H9 (cell line): ENCODE measurements at regions not wholly inside any gene's neighbourhood (a gene's known extent, or its start where the extent isn't known, plus 50 kb on each side); places are given as distances from the start of the nearest gene placed in this dataset.

Experiments used
- DNase-seq: peaks from one replicate; pipeline ENCODE4 v3.0.0-alpha.2; 2017
- H2AFZ ChIP-seq: one replicate; pipeline ENCODE4 v1.6.1; 2013; ENCODE audit warnings: mild to moderate bottlenecking, low read length, control low read depth, moderate library complexity
- H2AK5ac ChIP-seq: 2 replicates; pipeline ENCODE4 v1.6.1; 2013; ENCODE audit warnings: low read length, control low read depth, mixed read lengths; ENCODE audit not compliant: insufficient read length
- H2BK120ac ChIP-seq: one replicate; pipeline ENCODE4 v1.6.1; 2013; ENCODE audit warnings: low read depth, mild to moderate bottlenecking, low read length, control low read depth, inconsistent platforms; ENCODE audit not compliant: poor library complexity, severe bottlenecking
- H2BK12ac ChIP-seq: 2 replicates; pipeline ENCODE4 v1.6.1; 2013; ENCODE audit warnings: low read length, control low read depth, mixed read lengths, low read depth; ENCODE audit not compliant: insufficient read length
- H2BK15ac ChIP-seq: 2 replicates; pipeline ENCODE4 v1.6.1; 2013; ENCODE audit warnings: low read depth, low read length, control low read depth
- H2BK20ac ChIP-seq: one replicate; pipeline ENCODE4 v1.6.1; 2013; ENCODE audit warnings: low read depth, mild to moderate bottlenecking, low read length, control low read depth, inconsistent platforms; ENCODE audit not compliant: poor library complexity, severe bottlenecking
- H2BK5ac ChIP-seq: 2 replicates; pipeline ENCODE4 v1.6.1; 2013; ENCODE audit warnings: low read length, control low read depth, mixed read lengths; ENCODE audit not compliant: insufficient read length
- H3K14ac ChIP-seq: 2 replicates; pipeline ENCODE4 v1.6.1; 2013; ENCODE audit warnings: low read length, control low read depth; ENCODE audit not compliant: insufficient read depth
- H3K18ac ChIP-seq: 2 replicates; pipeline ENCODE4 v1.6.1; 2013; ENCODE audit warnings: low read depth, mild to moderate bottlenecking, mixed read lengths, low read length, control low read depth; ENCODE audit not compliant: insufficient read length
- H3K23ac ChIP-seq: 2 replicates; pipeline ENCODE4 v1.6.1; 2013; ENCODE audit warnings: low read length, control low read depth, mixed read lengths, low read depth; ENCODE audit not compliant: insufficient read length
- H3K23me2 ChIP-seq: 2 replicates; pipeline ENCODE4 v1.6.1; 2013; ENCODE audit warnings: low read depth, mild to moderate bottlenecking, mixed read lengths, low read length, control low read depth; ENCODE audit not compliant: insufficient read length, poor library complexity, severe bottlenecking
- H3K27ac ChIP-seq: 2 replicates; pipeline ENCODE4 v1.5.1; 2013; ENCODE audit warnings: low read length, control low read depth, mixed read lengths, low read depth; ENCODE audit not compliant: insufficient read length
- H3K27me3 ChIP-seq: 2 replicates; pipeline ENCODE4 v1.6.1; 2013; ENCODE audit warnings: low read length, control low read depth, inconsistent platforms; ENCODE audit not compliant: insufficient read depth
- H3K4ac ChIP-seq: 2 replicates; pipeline ENCODE4 v1.6.1; 2013; ENCODE audit warnings: low read depth, mild to moderate bottlenecking, control low read depth, inconsistent platforms, low read length, moderate library complexity
- H3K4me1 ChIP-seq: 2 replicates; pipeline ENCODE4 v1.6.1; 2013; ENCODE audit warnings: low read length, control low read depth, inconsistent platforms; ENCODE audit not compliant: insufficient read depth
- H3K4me2 ChIP-seq: 2 replicates; pipeline ENCODE4 v1.6.1; 2013; ENCODE audit warnings: low read length, control low read depth, mixed read lengths; ENCODE audit not compliant: insufficient read length, insufficient read depth
- H3K56ac ChIP-seq: 2 replicates; pipeline ENCODE4 v1.6.1; 2013; ENCODE audit warnings: low read depth, mild to moderate bottlenecking, mixed read lengths, low read length, control low read depth; ENCODE audit not compliant: insufficient read length
- H3K79me1 ChIP-seq: 2 replicates; pipeline ENCODE4 v1.6.1; 2013; ENCODE audit warnings: low read depth, mild to moderate bottlenecking, moderate library complexity, low read length, control low read depth, inconsistent platforms; ENCODE audit not compliant: insufficient read depth, poor library complexity, severe bottlenecking
- H3K79me2 ChIP-seq: 2 replicates; pipeline ENCODE4 v1.6.1; 2013; ENCODE audit warnings: low read length, control low read depth, inconsistent platforms; ENCODE audit not compliant: insufficient read depth
- H3K9ac ChIP-seq: 2 replicates; pipeline ENCODE4 v1.6.1; 2013; ENCODE audit warnings: low read length, control low read depth, mixed read lengths; ENCODE audit not compliant: insufficient read length; ENCODE audit errors: extremely low read depth
- H3K9me3 ChIP-seq: one replicate; pipeline ENCODE4 v1.6.1; 2013; ENCODE audit warnings: low read depth, low read length, inconsistent platforms; ENCODE audit not compliant: control insufficient read depth
- H3T11ph ChIP-seq: one replicate; pipeline ENCODE4 v1.6.1; 2013; ENCODE audit warnings: mild to moderate bottlenecking, low read length, control low read depth, inconsistent platforms
- H4K20me1 ChIP-seq: one replicate; pipeline ENCODE4 v1.6.1; 2013; ENCODE audit not compliant: control insufficient read depth, insufficient read length, insufficient read depth
- H4K5ac ChIP-seq: 2 replicates; pipeline ENCODE4 v1.6.1; 2013; ENCODE audit warnings: low read depth, mild to moderate bottlenecking, mixed read lengths, low read length, control low read depth; ENCODE audit not compliant: insufficient read length
- H4K8ac ChIP-seq: replicated peaks from 2 replicates; pipeline ENCODE4 v1.6.1; 2013; ENCODE audit warnings: low read length, control low read depth, mixed read lengths, low read depth; ENCODE audit not compliant: insufficient read length
- H4K91ac ChIP-seq: 2 replicates; pipeline ENCODE4 v1.6.1; 2013; ENCODE audit warnings: low read depth, mild to moderate bottlenecking, moderate library complexity, mixed read lengths, low read length, control low read depth; ENCODE audit not compliant: insufficient read length
- H3K27ac Mint-ChIP-seq, 3 experiments: 2 replicates in 2 of 3; 3 replicates in 1 of 3; pipeline ENCODE4 v1.8.0; 2020 to 2021; ENCODE audit warnings: mixed read lengths in 3 of 3, mild to moderate bottlenecking in 1 of 3, moderate library complexity in 1 of 3
- H3K27me3 Mint-ChIP-seq: 2 replicates; pipeline ENCODE4 v1.8.0; 2021; ENCODE audit warnings: low read depth, mild to moderate bottlenecking, moderate library complexity, mixed read lengths
- H3K36me3 Mint-ChIP-seq, 3 experiments: 2 replicates in 2 of 3; 3 replicates in 1 of 3; pipeline ENCODE4 v1.8.0; 2020 to 2021; ENCODE audit warnings: low read depth in 3 of 3, mixed read lengths in 3 of 3; ENCODE audit not compliant: insufficient read depth in 1 of 3
- H3K4me1 Mint-ChIP-seq, 2 experiments: 2 replicates each; pipeline ENCODE4 v1.8.0; 2020; ENCODE audit warnings: mixed read lengths in 2 of 2
- H3K4me3 Mint-ChIP-seq, 2 experiments: 2 replicates in 1 of 2; 3 replicates in 1 of 2; pipeline ENCODE4 v1.8.0; 2020 to 2021; ENCODE audit warnings: mild to moderate bottlenecking in 2 of 2, mixed read lengths in 2 of 2, moderate library complexity in 1 of 2
- H3K9me3 Mint-ChIP-seq, 2 experiments: 2 replicates in 1 of 2; 3 replicates in 1 of 2; pipeline ENCODE4 v1.8.0; 2020; ENCODE audit warnings: mild to moderate bottlenecking in 2 of 2, mixed read lengths in 2 of 2, moderate library complexity in 1 of 2
- CTCF ChIP-seq: fragments of 200-600 bp; sonication (generic); conservative IDR thresholded peaks from 3 replicates; pipeline ENCODE4 v1.8.0; 2021; ENCODE audit warnings: antibody characterized with exemption, mild to moderate bottlenecking
- WGBS: extraction: QIAGEN DNeasy Blood & Tissue Kit; methylation state at CpG from one replicate; pipeline ENCODE4 v1.1.7; 2013; ENCODE audit warnings: missing lambda C conversion rate, low lambda C conversion rate, mixed read lengths; ENCODE audit not compliant: insufficient read length; ENCODE audit errors: extremely low coverage; 5-methylcytosine and 5-hydroxymethylcytosine counted together

DNA sequence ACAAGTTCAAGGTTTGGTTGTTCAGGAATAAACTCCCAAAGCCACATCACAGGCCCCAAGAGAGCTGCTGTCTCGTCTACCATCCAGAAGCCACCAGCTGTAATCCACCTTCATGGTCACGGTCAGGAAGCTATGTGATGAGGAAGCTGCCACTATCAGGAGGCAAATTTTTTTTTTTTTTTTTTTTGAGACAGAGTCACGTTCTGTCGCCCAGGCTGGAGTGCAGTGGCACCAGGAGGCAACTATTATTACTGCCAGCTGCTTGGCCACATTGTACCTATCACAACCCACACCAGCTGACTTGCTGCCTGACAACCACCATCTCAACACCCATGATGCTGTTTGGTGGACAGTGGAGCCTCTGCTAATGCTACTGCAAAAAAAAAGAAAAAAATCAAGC is 124.1 kb downstream of the OMA1 start:
- no peak for DNase-seq
- Histone ChIP-seq H3K79me1 (no peaks in the 10 kb centered on the region), H2BK12ac (no peak overlapping the region), H3K56ac (no peak overlapping the region), H2BK5ac (no peak overlapping the region), H3K9me3 (no peaks in the 10 kb centered on the region), H2BK15ac (no peak overlapping the region), H2BK20ac (no peak overlapping the region), H3K79me2 (no peaks in the 10 kb centered on the region), H3K14ac (no peak overlapping the region), H3K27me3 (no peaks in the 10 kb centered on the region), H3K4ac (no peak overlapping the region), H2AK5ac (no peak overlapping the region), H2AFZ (no peak overlapping the region), H4K91ac (no peak overlapping the region), H2BK120ac (no peak overlapping the region), H3K18ac (no peak overlapping the region), H4K8ac (no peak overlapping the region), H3K27ac (no peak overlapping the region), H3K4me1 (peaks cover 2% of the 10 kb centered on the region; the same call in 1 of the 2 replicates), H3T11ph (no peak overlapping the region), H3K4me2 (no peak overlapping the region), H4K5ac (no peak overlapping the region), H3K23ac (no peak overlapping the region), H3K23me2 (no peaks in the 10 kb centered on the region), H4K20me1 (no peaks in the 10 kb centered on the region), H3K9ac (no peak overlapping the region)
- no CpG with 5 or more reads among the region's 4 CpGs for WGBS
- H3K9me3 Mint-ChIP-seq: no peaks in the 10 kb centered on the region
- no peak overlapping the region for H3K4me3 Mint-ChIP-seq
- no peak overlapping the region for H3K27ac Mint-ChIP-seq
- TF ChIP-seq CTCF: no peak
- peaks cover 2% of the 10 kb centered on the region; the same call in 1 of the 2 replicates for H3K27me3 Mint-ChIP-seq
- no peaks in the 10 kb centered on the region for H3K36me3 Mint-ChIP-seq
- H3K4me1 Mint-ChIP-seq: peaks cover 5 to 7% of the 10 kb centered on the region in 2 experiments
